B cell (primary cell): ENCODE measurements at regions not wholly inside any gene's neighbourhood (a gene's known extent, or its start where the extent isn't known, plus 50 kb on each side); places are given as distances from the start of the nearest gene placed in this dataset.

Source experiments
- ATAC-seq: fragments of 200-7000 bp; cut with Tn5 transposase; one replicate; pipeline ENCODE4 v1.10.0; 2021; ENCODE audit warnings: low read depth, mild to moderate bottlenecking, moderate number of reproducible peaks, moderate library complexity
- CTCF ChIA-PET: fragments of 350-600 bp; sonication (Branson Sonifier 250); formaldehyde crosslinking; loops from one replicate; lab custom pipeline; 2021; ENCODE audit warnings: antibody characterized with exemption, inconsistent platforms; lab: Charles Lee
- POLR2A ChIA-PET: fragments of 350-600 bp; sonication (Branson Sonifier 250); formaldehyde crosslinking; loops from one replicate; lab custom pipeline; 2021; ENCODE audit warnings: antibody characterized with exemption; lab: Charles Lee
- DNase-seq: peaks from one replicate; pipeline ENCODE4 v3.0.0; 2013
- H2AFZ ChIP-seq: 2 replicates; pipeline ENCODE4 v1.6.1; 2012; ENCODE audit warnings: mild to moderate bottlenecking, low read depth, low read length; ENCODE audit not compliant: insufficient read depth, poor library complexity, severe bottlenecking
- H3K27ac ChIP-seq, 2 donors: 1 replicate in 1 of 2; 2 replicates in 1 of 2; pipeline ENCODE4 v1.5.1; 2012 to 2013; ENCODE audit warnings: low read length in 2 of 2, mild to moderate bottlenecking in 2 of 2, moderate library complexity in 1 of 2
- H3K27me3 ChIP-seq, 4 experiments: fragments of 200-600 bp in 1 of 4; sonication (generic) in 1 of 4; replicated peaks in 1 of 4; 1 replicate in 2 of 4; 2 replicates in 2 of 4; pipeline versions ENCODE4 v1.6.1 to v1.7.0; 2013 to 2016; ENCODE audit warnings: low read length in 3 of 4, mild to moderate bottlenecking in 2 of 4, mixed read lengths in 1 of 4, moderate library complexity in 1 of 4; ENCODE audit not compliant: insufficient read depth in 4 of 4, control insufficient read depth in 3 of 4; ENCODE audit errors: control extremely low read depth in 1 of 4
- H3K36me3 ChIP-seq, 2 experiments: replicated peaks in 1 of 2; 1 replicate in 1 of 2; 2 replicates in 1 of 2; pipeline versions ENCODE4 v1.6.1 to v1.7.1; 2013; ENCODE audit warnings: low read length in 1 of 2; ENCODE audit not compliant: insufficient read depth in 2 of 2, control insufficient read depth in 1 of 2; ENCODE audit errors: control extremely low read depth in 1 of 2, extremely low read depth in 1 of 2
- H3K4me1 ChIP-seq, 2 donors: fragments of 200-600 bp in 1 of 2; sonication (generic) in 1 of 2; 1 replicate in 1 of 2; 2 replicates in 1 of 2; pipeline versions ENCODE4 v1.5.1 to v1.6.1; 2013 to 2017; ENCODE audit warnings: low read length in 2 of 2; ENCODE audit not compliant: control insufficient read depth in 2 of 2, insufficient read depth in 2 of 2
- H3K4me2 ChIP-seq: replicated peaks from 2 replicates; pipeline ENCODE3; 2012; ENCODE audit warnings: mild to moderate bottlenecking, low read depth, low read length; ENCODE audit not compliant: poor library complexity, severe bottlenecking
- H3K4me3 ChIP-seq, 5 experiments: fragments of 200-600 bp in 1 of 5; sonication (generic) in 1 of 5; 1 replicate in 3 of 5; 2 replicates in 2 of 5; pipeline versions ENCODE4 v1.5.1 to v1.7.0; 2011 to 2016; ENCODE audit warnings: low read length in 4 of 5, mild to moderate bottlenecking in 4 of 5, low read depth in 2 of 5, control low read depth in 1 of 5, moderate library complexity in 1 of 5; ENCODE audit not compliant: insufficient read depth in 1 of 5; ENCODE audit errors: control extremely low read depth in 1 of 5, extremely low read depth in 1 of 5
- H3K79me2 ChIP-seq: fragments of 200-600 bp; sonication (generic); one replicate; pipeline ENCODE4 v1.6.0; 2016; ENCODE audit warnings: low read length; ENCODE audit not compliant: control insufficient read depth, insufficient read depth
- H3K9ac ChIP-seq: fragments of 200-600 bp; sonication (generic); 2 replicates; pipeline ENCODE4 v1.6.1; 2017; ENCODE audit warnings: mild to moderate bottlenecking, low read length, moderate library complexity
- H3K9me3 ChIP-seq, 3 donors: one replicate each; pipeline versions ENCODE4 v1.6.1 to v1.7.1; 2013; ENCODE audit warnings: low read length in 2 of 3; ENCODE audit not compliant: control insufficient read depth in 2 of 3, insufficient read depth in 1 of 3; ENCODE audit errors: control extremely low read depth in 1 of 3
- H4K20me1 ChIP-seq: 2 replicates; pipeline ENCODE4 v1.6.0; 2012; ENCODE audit warnings: mild to moderate bottlenecking, low read length; ENCODE audit not compliant: insufficient read depth, control insufficient read depth, poor library complexity, severe bottlenecking
- H3K27ac Mint-ChIP-seq: one replicate; pipeline ENCODE4 v1.8.0; 2021; ENCODE audit warnings: mixed read lengths
- H3K27me3 Mint-ChIP-seq: one replicate; pipeline ENCODE4 v1.8.0; 2021; ENCODE audit warnings: mixed read lengths
- H3K4me1 Mint-ChIP-seq: one replicate; pipeline ENCODE4 v1.8.0; 2021; ENCODE audit warnings: mixed read lengths
- H3K4me3 Mint-ChIP-seq: one replicate; pipeline ENCODE4 v1.8.0; 2021; ENCODE audit warnings: mixed read lengths
- H3K9me3 Mint-ChIP-seq: one replicate; pipeline ENCODE4 v1.8.0; 2022; ENCODE audit warnings: mixed read lengths; ENCODE audit not compliant: insufficient read depth
- CTCF ChIP-seq: fragments of 200-600 bp; IDR thresholded peaks from one replicate; pipeline ENCODE4 v1.8.0; 2022; ENCODE audit warnings: antibody characterized with exemption, mild to moderate bottlenecking
- EZH2 ChIP-seq: IDR thresholded peaks from 2 replicates; pipeline ENCODE4 v1.6.1; 2012; ENCODE audit warnings: borderline replicate concordance, low read depth, mild to moderate bottlenecking, moderate library complexity, low read length; ENCODE audit not compliant: insufficient read depth, poor library complexity, severe bottlenecking
- WGBS: methylation state at CpG from one replicate; pipeline ENCODE4 v1.1.5; 2013; ENCODE audit warnings: missing lambda C conversion rate; ENCODE audit not compliant: insufficient coverage; 5-methylcytosine and 5-hydroxymethylcytosine counted together
- intact Hi-C: fragments of 100-400 bp; cut with micrococcal nuclease; formaldehyde crosslinking; loops from one replicate; pipeline ENCODE4 v1.10.0; 2022

GRCh38 chr1:94608852-94609530 is 67.4 kb upstream of the F3 start:
- DNase-seq (no peak), ATAC-seq (no peak)
- Histone ChIP-seq H3K4me1 (no peaks in the 10 kb centered on the region), H3K9ac (no peak overlapping the region), H3K36me3 (no peaks in the 10 kb centered on the region), H2AFZ (no peak overlapping the region), H3K4me2 (no peak overlapping the region), H3K4me3 (no peak overlapping the region), H3K9me3 (no peaks in the 10 kb centered on the region), H3K27me3 (no peaks in the 10 kb centered on the region), H3K79me2 (no peaks in the 10 kb centered on the region), H4K20me1 (no peaks in the 10 kb centered on the region), H3K27ac (no peak overlapping the region)
- H3K27me3 Mint-ChIP-seq = peaks cover 7% of the 10 kb centered on the region
- H3K9me3 Mint-ChIP-seq = no peaks in the 10 kb centered on the region
- no peak overlapping the region for H3K4me3 Mint-ChIP-seq
- TF ChIP-seq EZH2 = no peak
- POLR2A ChIA-PET = no interaction called here
- 82% methylated on average over 9 of the region's 9 CpGs for WGBS
- intact Hi-C loops = no loop called here
- H3K4me1 Mint-ChIP-seq = no peaks in the 10 kb centered on the region
- no peak overlapping the region for H3K27ac Mint-ChIP-seq
- CTCF ChIA-PET = no interaction called here

DNA sequence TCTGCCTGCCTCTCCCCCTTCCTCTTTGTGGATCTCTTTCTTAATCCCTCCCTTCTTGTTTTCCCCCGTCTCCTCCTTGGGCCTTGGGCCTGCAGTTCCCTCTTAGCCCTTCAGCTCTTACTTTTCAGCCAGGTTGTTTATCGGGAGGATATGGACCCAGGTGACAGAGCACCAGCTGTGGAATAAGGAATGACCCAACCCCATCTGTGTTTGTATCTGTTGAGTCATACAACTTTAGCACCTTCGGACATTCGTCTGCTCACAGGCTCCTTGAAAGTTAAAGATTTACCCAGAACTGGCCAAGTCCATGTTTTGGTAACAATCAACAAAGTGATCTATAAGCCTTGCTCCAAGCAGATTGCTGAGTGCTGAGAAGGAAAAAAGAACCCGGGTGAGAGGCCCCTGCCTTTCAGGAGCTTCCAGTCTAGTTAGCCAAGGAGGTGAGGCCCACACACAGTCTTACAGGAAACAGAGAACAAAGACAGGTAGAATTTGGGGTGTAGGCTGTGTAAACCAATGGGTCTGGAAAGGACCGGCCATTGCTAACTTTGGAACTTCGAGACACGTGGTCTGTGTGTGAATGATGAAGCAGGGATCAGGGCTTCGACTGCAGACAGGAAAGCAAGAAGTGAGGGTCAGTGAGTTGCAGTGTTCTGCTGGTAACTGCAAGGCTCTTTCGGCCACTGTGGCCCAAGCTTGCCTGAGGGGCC is 66.7 kb upstream of the F3 start:
- TF ChIP-seq EZH2 = no peak
- no peak for TF ChIP-seq CTCF
- WGBS = 81% methylated on average over 10 of the region's 10 CpGs
- no peak overlapping the region for H3K4me2 ChIP-seq
- no peak overlapping the region for H3K27ac Mint-ChIP-seq
- H3K9ac ChIP-seq = no peak overlapping the region
- CTCF ChIA-PET = no interaction called here
- no peak overlapping the region for H3K4me3 Mint-ChIP-seq
- no peaks in the 10 kb centered on the region for H3K4me1 ChIP-seq
- no peak overlapping the region for H2AFZ ChIP-seq
- H3K4me1 Mint-ChIP-seq = no peaks in the 10 kb centered on the region
- H3K27ac ChIP-seq = no peak overlapping the region
- POLR2A ChIA-PET = no interaction called here
- H3K9me3 ChIP-seq = no peaks in the 10 kb centered on the region
- no peaks in the 10 kb centered on the region for H3K27me3 ChIP-seq
- H3K9me3 Mint-ChIP-seq = no peaks in the 10 kb centered on the region
- DNase-seq (no peak), ATAC-seq (no peak)
- peaks cover 12% of the 10 kb centered on the region for H3K27me3 Mint-ChIP-seq
- H3K79me2 ChIP-seq = no peaks in the 10 kb centered on the region
- intact Hi-C loops = no loop called here
- no peaks in the 10 kb centered on the region for H3K36me3 ChIP-seq
- H4K20me1 ChIP-seq = no peaks in the 10 kb centered on the region
- H3K4me3 ChIP-seq = no peak overlapping the region
